DLD1 (cell line): ENCODE measurements at regions not wholly inside any gene's neighbourhood (a gene's known extent, or its start where the extent isn't known, plus 50 kb on each side); places are given as distances from the start of the nearest gene placed in this dataset.

ENCODE experiments used
- in situ Hi-C: cut with HindIII; loops from 2 replicates; pipeline ENCODE4 v1.10.0; 2017; ENCODE audit warnings: low sequenced_read_pairs

- in situ Hi-C loops = no loop called here
Observed at GRCh38 chr9:3054017-3054586, 210.2 kb upstream of the PUM3 start.

GRCh38 chr9:3049636-3050035 lies 205.7 kb upstream of the PUM3 start:
- in situ Hi-C loops = no loop called here

GRCh38 chr9:3047912-3048311 lies 204.0 kb upstream of the PUM3 start:
- in situ Hi-C loops = no loop called here

GRCh38 chr9:3045153-3045552 lies 201.3 kb upstream of the PUM3 start:
- in situ Hi-C loops = no loop called here

- in situ Hi-C loops = no loop called here
Observed at GRCh38 chr9:3043369-3043768, 199.5 kb upstream of the PUM3 start.

- in situ Hi-C loops = no loop called here
Observed at GRCh38 chr9:3040761-3041160, 196.9 kb upstream of the PUM3 start.

- in situ Hi-C loops = no loop called here
Observed at GRCh38 chr9:3036333-3036700, 192.4 kb upstream of the PUM3 start.

GRCh38 chr9:3035579-3036332 lies 191.9 kb upstream of the PUM3 start:
- in situ Hi-C loops = no loop called here

GRCh38 chr9:3032898-3033297 lies 189.0 kb upstream of the PUM3 start:
- in situ Hi-C loops = no loop called here

GRCh38 chr9:3028535-3028934 lies 184.6 kb upstream of the PUM3 start:
- in situ Hi-C loops = loop anchor here (5.0 kb wide), 1 partner anchor 56 kb away; no protein-coding TSS in a partner anchor

- in situ Hi-C loops = loop anchor here (5.0 kb wide), 1 partner anchor 55 kb away; no protein-coding TSS in a partner anchor
Observed at GRCh38 chr9:3027210-3027609, 183.3 kb upstream of the PUM3 start.

- in situ Hi-C loops = no loop called here
Observed at GRCh38 chr9:3023449-3023848, 179.6 kb upstream of the PUM3 start.

- in situ Hi-C loops = no loop called here
Observed at GRCh38 chr9:3018691-3019230, 174.9 kb upstream of the PUM3 start.

- in situ Hi-C loops = no loop called here
Observed at GRCh38 chr9:3018071-3018470, 174.2 kb upstream of the PUM3 start.

GRCh38 chr9:3014178-3014577 lies 170.3 kb upstream of the PUM3 start:
- in situ Hi-C loops = no loop called here

GRCh38 chr9:3012842-3013241 lies 168.9 kb upstream of the PUM3 start:
- in situ Hi-C loops = no loop called here

GRCh38 chr9:3012245-3012644 lies 168.3 kb upstream of the PUM3 start:
- in situ Hi-C loops = no loop called here

GRCh38 chr9:3008091-3008490 lies 164.2 kb upstream of the PUM3 start:
- in situ Hi-C loops = no loop called here

GRCh38 chr9:3007326-3007725 lies 163.4 kb upstream of the PUM3 start:
- in situ Hi-C loops = no loop called here

GRCh38 chr9:3006851-3007250 lies 163.0 kb upstream of the PUM3 start:
- in situ Hi-C loops = no loop called here

GRCh38 chr9:3004572-3004971 lies 160.7 kb upstream of the PUM3 start:
- in situ Hi-C loops = no loop called here

GRCh38 chr9:3001311-3001710 lies 157.4 kb upstream of the PUM3 start:
- in situ Hi-C loops = no loop called here
